ENCODE measurements at regions not wholly inside any gene's neighbourhood (a gene's known extent, or its start where the extent isn't known, plus 50 kb on each side); places are given as distances from the start of the nearest gene placed in this dataset.

DNA sequence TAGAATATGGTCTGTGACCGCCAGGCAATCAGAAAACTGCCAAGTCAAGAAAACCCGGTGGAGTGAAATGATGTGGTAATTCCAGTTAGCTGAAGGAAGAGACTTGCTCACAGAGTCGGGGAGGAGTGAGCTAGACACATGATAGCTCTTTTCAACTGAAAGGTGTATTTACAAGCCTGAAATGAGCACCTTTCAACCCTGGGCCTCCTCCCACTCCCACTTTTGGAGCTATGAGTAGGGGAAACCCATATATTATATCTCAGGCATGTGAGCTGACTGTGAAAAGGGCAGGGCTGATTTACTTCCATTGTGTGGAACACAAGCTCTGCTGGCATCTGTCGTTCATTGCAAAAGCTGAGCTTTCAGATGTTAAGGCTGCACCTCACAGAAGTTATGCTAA, 960.2 kb downstream of the TUSC7 start:
- Histone ChIP-seq H3K36me3 (no peaks in the 10 kb centered on the region), H3K27ac (no peak overlapping the region), H3K9me3 (no peaks in the 10 kb centered on the region), H3K27me3 (no peaks in the 10 kb centered on the region), H3K4me1 (no peaks in the 10 kb centered on the region), H3K4me3 (no peak overlapping the region)
- no peak for DNase-seq
- intact Hi-C loops (cut with DNase I) = no loop called here
- TF ChIP-seq, protein P1, sequence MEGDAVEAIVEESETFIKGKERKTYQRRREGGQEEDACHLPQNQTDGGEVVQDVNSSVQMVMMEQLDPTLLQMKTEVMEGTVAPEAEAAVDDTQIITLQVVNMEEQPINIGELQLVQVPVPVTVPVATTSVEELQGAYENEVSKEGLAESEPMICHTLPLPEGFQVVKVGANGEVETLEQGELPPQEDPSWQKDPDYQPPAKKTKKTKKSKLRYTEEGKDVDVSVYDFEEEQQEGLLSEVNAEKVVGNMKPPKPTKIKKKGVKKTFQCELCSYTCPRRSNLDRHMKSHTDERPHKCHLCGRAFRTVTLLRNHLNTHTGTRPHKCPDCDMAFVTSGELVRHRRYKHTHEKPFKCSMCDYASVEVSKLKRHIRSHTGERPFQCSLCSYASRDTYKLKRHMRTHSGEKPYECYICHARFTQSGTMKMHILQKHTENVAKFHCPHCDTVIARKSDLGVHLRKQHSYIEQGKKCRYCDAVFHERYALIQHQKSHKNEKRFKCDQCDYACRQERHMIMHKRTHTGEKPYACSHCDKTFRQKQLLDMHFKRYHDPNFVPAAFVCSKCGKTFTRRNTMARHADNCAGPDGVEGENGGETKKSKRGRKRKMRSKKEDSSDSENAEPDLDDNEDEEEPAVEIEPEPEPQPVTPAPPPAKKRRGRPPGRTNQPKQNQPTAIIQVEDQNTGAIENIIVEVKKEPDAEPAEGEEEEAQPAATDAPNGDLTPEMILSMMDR (IDR thresholded peaks at IDR 0.05) = no peak
- no peak for TF ChIP-seq POLR2A (IDR thresholded peaks at IDR 0.05)
- 45 to 63% methylated on average over 4 of the region's 4 CpGs for WGBS, 2 donors

DNA sequence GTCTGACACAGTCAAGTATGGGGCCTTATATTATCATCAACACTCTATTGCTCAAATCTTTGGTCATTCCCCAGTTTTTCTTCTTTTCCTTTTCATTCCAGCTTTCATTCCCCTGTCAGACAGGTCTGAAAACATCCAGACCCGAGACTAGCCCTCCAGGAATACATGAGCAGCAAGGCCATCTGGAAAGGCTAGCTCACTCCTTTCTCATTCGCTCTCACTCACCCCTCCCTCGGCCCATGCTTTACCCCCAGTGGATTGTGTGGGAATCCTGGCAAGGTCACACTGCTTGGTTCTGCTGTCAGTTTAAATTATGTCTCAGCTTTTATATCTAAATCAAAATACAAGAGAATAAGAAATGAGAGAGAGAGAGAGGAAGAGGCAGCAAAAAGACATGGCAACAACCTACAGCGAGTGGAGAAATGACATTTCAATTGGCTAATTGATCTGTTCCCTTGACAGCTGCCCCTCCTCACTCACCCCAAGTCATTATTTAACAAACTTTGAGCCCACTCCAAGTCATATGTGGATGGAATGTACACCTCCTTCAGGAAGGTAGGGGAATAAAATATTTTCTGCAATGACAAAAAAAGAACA, 962.2 kb downstream of the TUSC7 start:
- no peak for DNase-seq
- no peaks in the 10 kb centered on the region for H3K36me3 ChIP-seq
- no peak overlapping the region for H3K4me3 ChIP-seq
- no peak overlapping the region for H3K27ac ChIP-seq
- intact Hi-C loops (cut with DNase I) = no loop called here
- no peaks in the 10 kb centered on the region for H3K9me3 ChIP-seq
- no peaks in the 10 kb centered on the region for H3K27me3 ChIP-seq
- TF ChIP-seq, protein P1 (IDR thresholded peaks at IDR 0.05) = no peak
- no peak for TF ChIP-seq POLR2A (IDR thresholded peaks at IDR 0.05)
- WGBS, 2 donors = 66 to 74% methylated on average over 4 of the region's 4 CpGs
- no peaks in the 10 kb centered on the region for H3K4me1 ChIP-seq

DNA sequence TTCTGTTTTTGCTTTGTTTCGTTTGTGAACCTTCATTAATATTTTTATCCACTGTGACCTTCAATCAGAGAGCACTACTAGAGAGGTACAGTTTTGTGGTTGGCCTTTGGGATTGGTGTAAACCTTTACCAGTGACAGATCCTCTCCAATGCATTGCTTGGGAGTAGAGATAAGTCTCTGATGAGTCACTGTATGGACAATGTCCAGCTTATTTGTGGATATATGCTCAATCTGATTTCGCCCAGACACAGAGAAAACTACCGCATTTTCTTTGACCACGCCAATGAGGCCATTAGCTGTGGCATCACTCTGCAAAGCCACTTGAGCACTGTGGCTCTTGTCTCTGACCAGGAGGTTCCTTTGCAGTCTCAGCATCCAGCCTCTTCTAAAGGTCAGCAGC, 964.7 kb downstream of the TUSC7 start:
- no peak for DNase-seq
- H3K27ac ChIP-seq = no peak overlapping the region
- intact Hi-C loops (cut with DNase I) = no loop called here
- H3K36me3 ChIP-seq = no peaks in the 10 kb centered on the region
- TF ChIP-seq, protein P1 (IDR thresholded peaks at IDR 0.05) = no peak
- no peak for TF ChIP-seq POLR2A (IDR thresholded peaks at IDR 0.05)
- no peak overlapping the region for H3K4me3 ChIP-seq
- WGBS, 2 donors = 87 to 88% methylated on average over 4 of the region's 4 CpGs
- H3K4me1 ChIP-seq = no peaks in the 10 kb centered on the region
- no peaks in the 10 kb centered on the region for H3K27me3 ChIP-seq
- H3K9me3 ChIP-seq = no peaks in the 10 kb centered on the region

DNA sequence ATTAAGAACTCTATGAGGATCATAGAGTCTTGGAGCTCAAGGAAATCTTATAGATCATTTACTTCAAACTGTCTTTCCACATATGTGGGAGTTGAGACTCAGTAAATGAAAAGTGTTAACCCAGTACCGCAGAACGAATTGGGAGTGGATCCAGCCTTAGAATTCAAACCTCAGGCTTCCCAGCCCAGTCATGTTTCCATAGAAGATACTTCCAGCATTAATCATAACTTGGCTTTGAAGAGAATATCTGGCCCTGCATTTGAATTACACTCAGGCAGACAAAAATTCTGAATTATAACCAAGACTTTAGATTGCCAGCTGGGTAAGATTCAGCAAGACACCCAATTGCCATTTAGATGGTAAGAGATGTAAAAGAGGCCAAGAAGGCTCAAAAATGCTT, 972.0 kb downstream of the TUSC7 start:
- TF ChIP-seq POLR2A (IDR thresholded peaks at IDR 0.05) = no peak
- Histone ChIP-seq H3K4me3 (no peak overlapping the region), H3K27me3 (no peaks in the 10 kb centered on the region), H3K27ac (no peak overlapping the region), H3K36me3 (no peaks in the 10 kb centered on the region), H3K4me1 (no peaks in the 10 kb centered on the region), H3K9me3 (no peaks in the 10 kb centered on the region)
- 12 to 48% methylated on average over 2 of the region's 2 CpGs for WGBS, 2 donors
- intact Hi-C loops (cut with DNase I) = no loop called here
- DNase-seq = no peak

DNA sequence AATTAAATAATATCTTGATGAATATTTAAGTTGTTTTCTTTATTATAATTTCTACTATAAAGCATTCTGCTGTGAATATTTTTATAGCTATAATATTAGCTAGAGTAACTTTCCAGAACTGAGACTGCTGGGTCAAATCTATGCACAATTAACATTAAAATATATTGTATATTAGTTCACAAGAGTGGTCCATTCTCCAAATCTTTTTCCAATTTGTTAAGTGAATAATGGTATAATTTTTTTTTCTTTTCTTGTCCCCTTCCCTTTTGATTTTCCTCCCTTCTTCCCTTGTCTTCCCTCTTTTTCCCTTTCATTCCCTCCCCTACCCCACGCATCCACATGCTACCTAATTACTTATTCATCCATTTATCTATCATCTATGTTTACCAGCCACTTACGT, 977.5 kb downstream of the TUSC7 start:
- WGBS, 2 donors = 80 to 87% methylated on average over 2 of the region's 2 CpGs
- H3K36me3 ChIP-seq = no peaks in the 10 kb centered on the region
- no peaks in the 10 kb centered on the region for H3K27me3 ChIP-seq
- no peaks in the 10 kb centered on the region for H3K4me1 ChIP-seq
- H3K27ac ChIP-seq = no peak overlapping the region
- H3K4me3 ChIP-seq = no peak overlapping the region
- intact Hi-C loops (cut with DNase I) = no loop called here
- no peaks in the 10 kb centered on the region for H3K9me3 ChIP-seq
- TF ChIP-seq POLR2A (IDR thresholded peaks at IDR 0.05) = no peak
- TF ChIP-seq, protein P1 (IDR thresholded peaks at IDR 0.05) = no peak
- no peak for DNase-seq

DNA sequence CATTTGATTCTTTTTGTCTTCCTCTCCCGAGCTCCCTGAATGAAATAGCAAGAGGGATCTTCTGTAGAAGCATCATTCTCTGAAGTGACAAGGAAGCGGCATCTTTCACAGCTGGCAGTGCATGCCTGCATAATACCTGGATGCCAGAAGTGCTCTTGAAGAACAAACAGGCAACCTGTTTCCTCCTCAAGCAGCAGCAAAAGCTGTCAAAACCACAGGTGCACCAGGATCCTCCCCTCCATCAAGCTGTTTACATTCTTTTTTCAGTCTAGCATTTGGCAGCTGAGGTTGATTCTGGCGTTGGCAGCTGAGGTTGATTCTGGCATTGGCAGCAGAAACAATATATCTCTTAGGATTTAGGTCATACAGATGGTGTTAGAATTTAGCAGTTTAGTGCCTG, 979.0 kb downstream of the TUSC7 start:
- H3K27me3 ChIP-seq = no peaks in the 10 kb centered on the region
- H3K9me3 ChIP-seq = no peaks in the 10 kb centered on the region
- TF ChIP-seq POLR2A (IDR thresholded peaks at IDR 0.05) = no peak
- TF ChIP-seq, protein P1 (IDR thresholded peaks at IDR 0.05) = no peak
- H3K4me1 ChIP-seq = no peaks in the 10 kb centered on the region
- DNase-seq = no peak
- no peak overlapping the region for H3K27ac ChIP-seq
- no peaks in the 10 kb centered on the region for H3K36me3 ChIP-seq
- intact Hi-C loops (cut with DNase I) = no loop called here
- H3K4me3 ChIP-seq = no peak overlapping the region
- 20 to 29% methylated on average over 2 to 3 of the region's 3 CpGs for WGBS, 2 donors
